HCT116 (cell line): ENCODE measurements at regions not wholly inside any gene's neighbourhood (a gene's known extent, or its start where the extent isn't known, plus 50 kb on each side); places are given as distances from the start of the nearest gene placed in this dataset.

Source experiments
- ATAC-seq: fragments of 200-7000 bp; cut with Tn5 transposase; 2 replicates; pipeline ENCODE4 v1.9.1; 2020; ENCODE audit warnings: mild to moderate bottlenecking, moderate library complexity
- BruUV-seq: library from RNA; stranded (reverse); fragments of 400-500 nt; replicated peaks from 2 replicates; lab custom pipeline; 2021; lab: Mats Ljungman, UMichigan
- CTCF ChIA-PET: fragments of 300-600 bp; sonication (Branson Sonifier 250); formaldehyde crosslinking; loops from one replicate; lab custom pipeline; 2021; ENCODE audit warnings: antibody characterized with exemption; lab: Charles Lee
- POLR2A ChIA-PET: fragments of 300-600, 350-600 bp; sonication (Branson Sonifier 250); formaldehyde crosslinking; loops from one replicate; lab custom pipeline; 2021; ENCODE audit warnings: antibody characterized with exemption; lab: Charles Lee
- RAD21 ChIA-PET, 2 experiments: fragments of 300-600 bp; sonication (Branson Sonifier 250); formaldehyde crosslinking; loops; one replicate each; lab custom pipeline; 2023; ENCODE audit warnings: low total read pairs in 2 of 2; ENCODE audit not compliant: uncharacterized antibody in 2 of 2, unreplicated experiment in 2 of 2, low non-redundant PET in 1 of 2; lab: Charles Lee
- DNase-seq: peaks from one replicate; pipeline ENCODE4 v3.0.0-alpha.2; 2010; ENCODE audit warnings: low read depth, low spot score
- H2AFZ ChIP-seq: fragments of 200-600 bp; shearing (Covaris generic), sonication (generic); 2 replicates; pipeline ENCODE4 v1.6.1; 2017; ENCODE audit warnings: low read depth, mixed run types, mixed read lengths, antibody characterized with exemption, low read length; ENCODE audit not compliant: poor library complexity, severe bottlenecking
- H3K27ac ChIP-seq: 2 replicates; pipeline ENCODE4 v1.5.1; 2012; ENCODE audit warnings: low read depth, low read length
- H3K27me3 ChIP-seq: fragments of 200-600 bp; sonication (generic); 2 replicates; pipeline ENCODE4 v1.6.1; 2016; ENCODE audit warnings: mixed run types, low read length, mixed read lengths; ENCODE audit not compliant: insufficient read depth
- H3K36me3 ChIP-seq, 2 experiments: fragments of 200-500 bp in 1 of 2; fragments of 200-600 bp in 1 of 2; sonication (Bioruptor generic) in 1 of 2; sonication (generic) in 1 of 2; 2 replicates each; pipeline versions ENCODE4 v1.5.1 to v1.6.1; 2014 to 2016; ENCODE audit warnings: low read length in 2 of 2, inconsistent platforms in 1 of 2, mixed read lengths in 1 of 2, mixed run types in 1 of 2; ENCODE audit not compliant: insufficient read depth in 2 of 2, control insufficient read depth in 1 of 2
- H3K4me1 ChIP-seq, 2 experiments: fragments of 200-600 bp in 1 of 2; sonication (generic) in 1 of 2; 2 replicates each; pipeline versions ENCODE4 v1.5.1 to v1.6.1; 2012 to 2017; ENCODE audit warnings: low read length in 2 of 2, inconsistent platforms in 1 of 2, mild to moderate bottlenecking in 1 of 2, mixed read lengths in 1 of 2, mixed run types in 1 of 2, moderate library complexity in 1 of 2; ENCODE audit not compliant: insufficient read depth in 2 of 2, control insufficient read depth in 1 of 2
- H3K4me2 ChIP-seq: fragments of 200-600 bp; sonication (generic); 2 replicates; pipeline ENCODE4 v1.6.1; 2017; ENCODE audit warnings: mixed run types, low read length, mixed read lengths
- H3K4me3 ChIP-seq, 2 experiments: fragments of 200-600 bp in 1 of 2; sonication (generic) in 1 of 2; replicated peaks in 1 of 2; 2 replicates each; pipeline ENCODE4 v1.5.1; 2011 to 2016; ENCODE audit warnings: low read length in 2 of 2, control low read depth in 1 of 2, low read depth in 1 of 2, mild to moderate bottlenecking in 1 of 2, mixed read lengths in 1 of 2, mixed run types in 1 of 2
- H3K79me2 ChIP-seq: fragments of 200-600 bp; sonication (generic); 2 replicates; pipeline ENCODE4 v1.6.1; 2017; ENCODE audit warnings: mild to moderate bottlenecking, mixed run types, low read length, moderate library complexity, mixed read lengths; ENCODE audit not compliant: insufficient read depth
- H3K9ac ChIP-seq: fragments of 200-600 bp; sonication (generic); 2 replicates; pipeline ENCODE4 v1.6.1; 2016; ENCODE audit warnings: low read length, mixed read lengths
- H3K9me2 ChIP-seq: fragments of 200-600 bp; sonication (generic), shearing (Covaris generic); 2 replicates; pipeline ENCODE4 v1.6.1; 2017; ENCODE audit warnings: mixed run types, mild to moderate bottlenecking, moderate library complexity; ENCODE audit not compliant: insufficient read depth
- H3K9me3 ChIP-seq, 2 experiments: fragments of 200-500 bp in 1 of 2; fragments of 200-600 bp in 1 of 2; sonication (Bioruptor generic) in 1 of 2; sonication (generic) in 1 of 2; 2 replicates each; pipeline ENCODE4 v1.6.1; 2014 to 2017; ENCODE audit warnings: low read length in 2 of 2, mixed read lengths in 2 of 2, inconsistent platforms in 1 of 2, low read depth in 1 of 2, mild to moderate bottlenecking in 1 of 2, mixed run types in 1 of 2, moderate library complexity in 1 of 2; ENCODE audit not compliant: control insufficient read depth in 1 of 2, insufficient read depth in 1 of 2
- H4K20me1 ChIP-seq: fragments of 200-600 bp; sonication (generic), shearing (Covaris generic); 2 replicates; pipeline ENCODE4 v1.6.1; 2017; ENCODE audit warnings: mixed run types, mild to moderate bottlenecking, moderate library complexity; ENCODE audit not compliant: insufficient read depth
- CBX3 ChIP-seq: IDR thresholded peaks from 2 replicates; pipeline ENCODE4 v1.6.1; 2012; ENCODE audit warnings: low read depth
- CEBPB ChIP-seq: IDR thresholded peaks from 2 replicates; pipeline ENCODE4 v1.6.1; 2012; ENCODE audit warnings: low read depth
- EGR1 ChIP-seq: IDR thresholded peaks from 2 replicates; pipeline ENCODE4 v1.6.1; 2012; ENCODE audit warnings: low read depth
- ELF1 ChIP-seq: IDR thresholded peaks from 2 replicates; pipeline ENCODE4 v1.6.1; 2012; ENCODE audit warnings: low read depth, borderline replicate concordance
- JUND ChIP-seq: IDR thresholded peaks from 2 replicates; pipeline ENCODE4 v1.6.1; 2012
- POLR2A ChIP-seq: IDR thresholded peaks from 2 replicates; pipeline ENCODE4 v1.7.0; 2011; ENCODE audit warnings: borderline replicate concordance; ENCODE audit not compliant: insufficient read depth, insufficient read length; ENCODE audit errors: extremely low read depth
- POLR2AphosphoS5 ChIP-seq: IDR thresholded peaks from 2 replicates; pipeline ENCODE4 v1.6.1; 2011; ENCODE audit warnings: mild to moderate bottlenecking, low read depth, low read length, moderate library complexity
- SIN3A ChIP-seq: IDR thresholded peaks from 2 replicates; pipeline ENCODE4 v1.6.1; 2012; ENCODE audit warnings: low read depth
- SRF ChIP-seq: IDR thresholded peaks from 2 replicates; pipeline ENCODE4 v1.6.1; 2012; ENCODE audit warnings: low read depth
- ZNF274 ChIP-seq: fragments of 200-500 bp; sonication (Bioruptor generic); IDR thresholded peaks from 2 replicates; pipeline ENCODE4 v1.6.1; 2014; ENCODE audit warnings: mild to moderate bottlenecking, low read depth, low read length, inconsistent platforms
- intact Hi-C: fragments of 100-400 bp; cut with micrococcal nuclease; formaldehyde crosslinking; loops from 2 replicates; pipeline ENCODE4 v1.10.0; 2022
- TF ChIP-seq, protein P1 (sequence below): IDR thresholded peaks from 2 replicates; pipeline ENCODE4 v1.6.1; 2012
- TF ChIP-seq, protein P2 (sequence below), 3 experiments: fragments of 200-600 bp in 1 of 3; sonication (generic) in 1 of 3; IDR thresholded peaks in 2 of 3; conservative IDR thresholded peaks in 1 of 3; 2 replicates each; pipeline ENCODE4 v1.5.1; 2012 to 2017; ENCODE audit warnings: low read depth in 2 of 3, low read length in 2 of 3, antibody characterized with exemption in 1 of 3, borderline replicate concordance in 1 of 3, control low read depth in 1 of 3, mild to moderate bottlenecking in 1 of 3, mixed read lengths in 1 of 3, mixed run types in 1 of 3, moderate library complexity in 1 of 3; ENCODE audit not compliant: insufficient read depth in 1 of 3
- TF ChIP-seq, protein P3 (sequence below): IDR thresholded peaks from 2 replicates; pipeline ENCODE4 v1.6.1; 2012; ENCODE audit warnings: low read depth

DNA sequence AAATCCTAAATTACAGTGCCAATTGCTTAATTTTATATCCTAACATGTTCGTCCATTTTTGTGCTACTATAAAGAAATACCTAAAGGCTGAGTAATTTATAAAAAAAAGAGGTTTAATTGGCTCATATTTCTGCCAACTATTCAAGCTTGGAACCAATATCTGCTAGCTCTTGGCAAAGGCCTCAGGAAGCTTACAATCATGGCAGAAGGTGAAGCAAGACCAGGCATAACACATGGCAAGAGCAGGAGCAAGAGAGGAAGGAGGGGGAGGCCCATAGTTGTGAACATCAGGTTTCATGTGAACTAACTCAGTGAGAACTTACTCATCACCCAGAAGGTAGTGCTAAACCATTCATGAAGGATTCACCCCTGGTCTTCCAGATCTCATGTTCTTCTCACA lies 494.3 kb downstream of the CCER1 start:
- POLR2A ChIA-PET: no interaction called here
- no peak for DNase-seq
- H3K9ac ChIP-seq: no peak overlapping the region
- no TSS peak for BruUV-seq
- no peaks in the 10 kb centered on the region for H3K4me1 ChIP-seq
- no peak overlapping the region for H3K4me2 ChIP-seq
- H2AFZ ChIP-seq: no peak overlapping the region
- H3K27me3 ChIP-seq: no peaks in the 10 kb centered on the region
- H3K27ac ChIP-seq: no peak overlapping the region
- H3K9me2 ChIP-seq: no peaks in the 10 kb centered on the region; the same call in 1 of the 2 replicates
- no peaks in the 10 kb centered on the region for H3K79me2 ChIP-seq
- H3K4me3 ChIP-seq: no peak overlapping the region
- H4K20me1 ChIP-seq: no peaks in the 10 kb centered on the region
- intact Hi-C loops: no loop called here
- no peaks in the 10 kb centered on the region for H3K9me3 ChIP-seq
- CTCF ChIA-PET: no interaction called here
- RAD21 ChIA-PET: no interaction called here
- no peak for ATAC-seq
- TF ChIP-seq ELF1 (no peak), EGR1 (no peak), ZNF274 (no peak), JUND (no peak), CEBPB (no peak), SIN3A (no peak), SRF (no peak)
- TF ChIP-seq, protein P1, sequence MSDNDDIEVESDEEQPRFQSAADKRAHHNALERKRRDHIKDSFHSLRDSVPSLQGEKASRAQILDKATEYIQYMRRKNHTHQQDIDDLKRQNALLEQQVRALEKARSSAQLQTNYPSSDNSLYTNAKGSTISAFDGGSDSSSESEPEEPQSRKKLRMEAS: no peak
- TF ChIP-seq, protein P2, sequence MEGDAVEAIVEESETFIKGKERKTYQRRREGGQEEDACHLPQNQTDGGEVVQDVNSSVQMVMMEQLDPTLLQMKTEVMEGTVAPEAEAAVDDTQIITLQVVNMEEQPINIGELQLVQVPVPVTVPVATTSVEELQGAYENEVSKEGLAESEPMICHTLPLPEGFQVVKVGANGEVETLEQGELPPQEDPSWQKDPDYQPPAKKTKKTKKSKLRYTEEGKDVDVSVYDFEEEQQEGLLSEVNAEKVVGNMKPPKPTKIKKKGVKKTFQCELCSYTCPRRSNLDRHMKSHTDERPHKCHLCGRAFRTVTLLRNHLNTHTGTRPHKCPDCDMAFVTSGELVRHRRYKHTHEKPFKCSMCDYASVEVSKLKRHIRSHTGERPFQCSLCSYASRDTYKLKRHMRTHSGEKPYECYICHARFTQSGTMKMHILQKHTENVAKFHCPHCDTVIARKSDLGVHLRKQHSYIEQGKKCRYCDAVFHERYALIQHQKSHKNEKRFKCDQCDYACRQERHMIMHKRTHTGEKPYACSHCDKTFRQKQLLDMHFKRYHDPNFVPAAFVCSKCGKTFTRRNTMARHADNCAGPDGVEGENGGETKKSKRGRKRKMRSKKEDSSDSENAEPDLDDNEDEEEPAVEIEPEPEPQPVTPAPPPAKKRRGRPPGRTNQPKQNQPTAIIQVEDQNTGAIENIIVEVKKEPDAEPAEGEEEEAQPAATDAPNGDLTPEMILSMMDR (IDR thresholded peaks at IDR 0.05 in 2 of 3, conservative IDR thresholded peaks at IDR 0.05 in 1 of 3; ENCODE audit: borderline replicate concordance in 1 of 3, insufficient read depth in 1 of 3, low read depth in 2 of 3, low read length in 2 of 3): no peak
- H3K36me3 ChIP-seq: no peaks in the 10 kb centered on the region

DNA sequence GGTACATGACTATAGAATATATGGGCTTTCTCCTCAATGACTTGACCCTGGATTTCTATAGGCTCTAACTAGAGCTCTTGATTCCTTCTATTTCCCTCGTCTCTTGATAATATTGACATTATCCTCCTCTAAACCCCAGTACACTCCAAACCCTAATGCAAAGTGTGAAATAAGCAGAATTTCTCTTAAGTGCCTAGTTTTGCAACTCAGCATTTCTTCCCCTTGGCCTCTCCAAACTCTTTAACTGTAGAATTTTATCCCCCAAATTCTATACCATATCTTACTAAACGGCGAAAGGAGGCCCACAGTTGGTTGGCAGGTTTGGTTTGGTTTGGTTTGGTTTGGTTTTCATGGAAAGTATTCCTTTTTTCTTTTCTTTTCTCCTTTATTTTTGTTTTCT lies 498.7 kb downstream of the CCER1 start:
- Histone ChIP-seq H3K9me3 (no peaks in the 10 kb centered on the region), H3K36me3 (no peaks in the 10 kb centered on the region), H3K4me2 (no peak overlapping the region), H3K27ac (no peak overlapping the region), H2AFZ (no peak overlapping the region), H3K79me2 (no peaks in the 10 kb centered on the region), H3K27me3 (no peaks in the 10 kb centered on the region), H3K4me1 (no peaks in the 10 kb centered on the region), H4K20me1 (no peaks in the 10 kb centered on the region), H3K9me2 (no peaks in the 10 kb centered on the region; the same call in 1 of the 2 replicates), H3K9ac (no peak overlapping the region), H3K4me3 (no peak overlapping the region)
- intact Hi-C loops: no loop called here
- ChIA-PET CTCF (no interaction called here), RAD21 (no interaction called here), POLR2A (no interaction called here)
- DNase-seq (no peak), ATAC-seq (no peak)
- TF ChIP-seq, protein P3, sequence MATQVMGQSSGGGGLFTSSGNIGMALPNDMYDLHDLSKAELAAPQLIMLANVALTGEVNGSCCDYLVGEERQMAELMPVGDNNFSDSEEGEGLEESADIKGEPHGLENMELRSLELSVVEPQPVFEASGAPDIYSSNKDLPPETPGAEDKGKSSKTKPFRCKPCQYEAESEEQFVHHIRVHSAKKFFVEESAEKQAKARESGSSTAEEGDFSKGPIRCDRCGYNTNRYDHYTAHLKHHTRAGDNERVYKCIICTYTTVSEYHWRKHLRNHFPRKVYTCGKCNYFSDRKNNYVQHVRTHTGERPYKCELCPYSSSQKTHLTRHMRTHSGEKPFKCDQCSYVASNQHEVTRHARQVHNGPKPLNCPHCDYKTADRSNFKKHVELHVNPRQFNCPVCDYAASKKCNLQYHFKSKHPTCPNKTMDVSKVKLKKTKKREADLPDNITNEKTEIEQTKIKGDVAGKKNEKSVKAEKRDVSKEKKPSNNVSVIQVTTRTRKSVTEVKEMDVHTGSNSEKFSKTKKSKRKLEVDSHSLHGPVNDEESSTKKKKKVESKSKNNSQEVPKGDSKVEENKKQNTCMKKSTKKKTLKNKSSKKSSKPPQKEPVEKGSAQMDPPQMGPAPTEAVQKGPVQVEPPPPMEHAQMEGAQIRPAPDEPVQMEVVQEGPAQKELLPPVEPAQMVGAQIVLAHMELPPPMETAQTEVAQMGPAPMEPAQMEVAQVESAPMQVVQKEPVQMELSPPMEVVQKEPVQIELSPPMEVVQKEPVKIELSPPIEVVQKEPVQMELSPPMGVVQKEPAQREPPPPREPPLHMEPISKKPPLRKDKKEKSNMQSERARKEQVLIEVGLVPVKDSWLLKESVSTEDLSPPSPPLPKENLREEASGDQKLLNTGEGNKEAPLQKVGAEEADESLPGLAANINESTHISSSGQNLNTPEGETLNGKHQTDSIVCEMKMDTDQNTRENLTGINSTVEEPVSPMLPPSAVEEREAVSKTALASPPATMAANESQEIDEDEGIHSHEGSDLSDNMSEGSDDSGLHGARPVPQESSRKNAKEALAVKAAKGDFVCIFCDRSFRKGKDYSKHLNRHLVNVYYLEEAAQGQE: no peak
- TF ChIP-seq POLR2AphosphoS5: no peak
- TF ChIP-seq POLR2A: no peak
- TF ChIP-seq, protein P1: no peak
- TF ChIP-seq CBX3: no peak
- no peak for TF ChIP-seq EGR1
- BruUV-seq: no TSS peak
